Muscle layer of colon (tissue), 2 donors: ENCODE measurements at regions not wholly inside any gene's neighbourhood (a gene's known extent, or its start where the extent isn't known, plus 50 kb on each side); places are given as distances from the start of the nearest gene placed in this dataset.

Experiments
- H3K27ac ChIP-seq: one replicate; pipeline ENCODE4 v1.7.0; 2013; ENCODE audit warnings: low read depth, mild to moderate bottlenecking, low read length, moderate library complexity
- H3K27me3 ChIP-seq, 2 donors: one replicate each; pipeline ENCODE4 v1.7.0; 2013; ENCODE audit warnings: low read length in 2 of 2, mild to moderate bottlenecking in 2 of 2; ENCODE audit not compliant: insufficient read depth in 2 of 2, control insufficient read depth in 1 of 2
- H3K36me3 ChIP-seq: one replicate; pipeline ENCODE4 v1.7.0; 2013; ENCODE audit warnings: mild to moderate bottlenecking, low read length; ENCODE audit not compliant: insufficient read depth
- H3K4me1 ChIP-seq: one replicate; pipeline ENCODE4 v1.7.0; 2013; ENCODE audit warnings: mild to moderate bottlenecking, low read length; ENCODE audit not compliant: insufficient read depth
- H3K4me3 ChIP-seq, 2 donors: one replicate each; pipeline ENCODE4 v1.7.0; 2013; ENCODE audit warnings: low read length in 2 of 2, low read depth in 1 of 2, mild to moderate bottlenecking in 1 of 2, moderate library complexity in 1 of 2
- H3K9ac ChIP-seq: one replicate; pipeline ENCODE4 v1.7.0; 2013; ENCODE audit warnings: low read length
- H3K9me3 ChIP-seq: one replicate; pipeline ENCODE4 v1.7.0; 2013; ENCODE audit warnings: mild to moderate bottlenecking, low read length
- donor health status: abdominal sarcoma.
- donor health status: Adenocarcinoma of cecum.

GRCh38 chr6:139644821-139645220 lies 270.4 kb upstream of the CITED2 start:
- Histone ChIP-seq H3K9me3 (no peaks in the 10 kb centered on the region), H3K4me1 (peaks cover 21% of the 10 kb centered on the region), H3K9ac (no peak overlapping the region), H3K4me3 (peak overlapping the region in 1 of 2 donors; percentile 3), H3K27ac (peak overlapping the region; percentile 24), H3K27me3 (no peaks in the 10 kb centered on the region), H3K36me3 (no peaks in the 10 kb centered on the region)

- Histone ChIP-seq H3K27me3 (no peaks in the 10 kb centered on the region), H3K4me3 (peak overlapping the region in 1 of 2 donors; percentile 3), H3K9me3 (no peaks in the 10 kb centered on the region), H3K27ac (peak overlapping the region; percentile 24), H3K36me3 (no peaks in the 10 kb centered on the region), H3K4me1 (peaks cover 21% of the 10 kb centered on the region), H3K9ac (no peak overlapping the region)
Observed at GRCh38 chr6:139643986-139644385, 269.5 kb upstream of the CITED2 start.

GRCh38 chr6:139642346-139642745 lies 267.9 kb upstream of the CITED2 start:
- no peaks in the 10 kb centered on the region for H3K9me3 ChIP-seq
- no peak overlapping the region for H3K4me3 ChIP-seq
- H3K36me3 ChIP-seq: no peaks in the 10 kb centered on the region
- H3K4me1 ChIP-seq: peaks cover 21% of the 10 kb centered on the region
- no peak overlapping the region for H3K27ac ChIP-seq
- H3K9ac ChIP-seq: no peak overlapping the region
- H3K27me3 ChIP-seq: no peaks in the 10 kb centered on the region

DNA sequence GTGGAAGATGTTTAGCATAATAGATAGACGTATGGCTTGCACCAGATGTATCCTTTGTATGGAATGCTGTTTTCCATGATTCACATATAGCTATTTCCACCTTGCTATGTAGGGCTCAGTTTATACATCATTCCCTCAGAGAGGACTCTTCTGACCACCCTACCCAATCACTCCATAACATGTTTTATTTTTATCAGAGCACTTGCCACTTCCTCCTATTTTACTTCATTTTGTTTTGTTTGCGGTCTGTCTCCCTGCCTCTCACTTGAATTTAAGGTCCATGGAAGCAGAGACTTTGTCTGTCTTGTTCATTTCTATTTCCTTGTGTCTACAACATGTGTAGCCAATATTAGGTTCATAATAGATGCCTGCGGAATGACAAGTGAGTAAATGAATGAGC lies 266.9 kb upstream of the CITED2 start:
- no peak overlapping the region for H3K27ac ChIP-seq
- H3K4me1 ChIP-seq: peaks cover 21% of the 10 kb centered on the region
- H3K9ac ChIP-seq: no peak overlapping the region
- no peak overlapping the region for H3K4me3 ChIP-seq
- H3K36me3 ChIP-seq: no peaks in the 10 kb centered on the region
- no peaks in the 10 kb centered on the region for H3K9me3 ChIP-seq
- no peaks in the 10 kb centered on the region for H3K27me3 ChIP-seq

DNA sequence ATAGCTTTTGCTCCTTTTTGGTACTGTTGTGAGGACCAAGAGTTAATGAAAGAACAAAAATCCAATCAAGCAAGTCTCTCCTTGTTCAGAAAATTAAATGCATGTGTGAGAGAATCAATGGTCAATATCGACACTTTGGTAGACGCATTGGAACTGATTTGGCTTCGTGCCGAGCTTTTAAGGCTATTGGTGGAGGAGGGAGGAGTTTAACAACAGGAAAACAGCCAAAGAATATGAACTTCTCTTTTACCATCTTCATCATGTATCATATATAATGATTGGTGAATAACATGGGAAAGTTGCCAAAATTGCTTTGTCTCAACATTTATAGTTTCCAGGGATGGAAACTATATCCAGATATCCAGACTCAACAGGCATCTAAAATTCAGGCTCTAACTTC lies 266.5 kb upstream of the CITED2 start:
- Histone ChIP-seq H3K27me3 (no peaks in the 10 kb centered on the region), H3K9me3 (no peaks in the 10 kb centered on the region), H3K4me3 (no peak overlapping the region), H3K27ac (no peak overlapping the region), H3K36me3 (no peaks in the 10 kb centered on the region), H3K4me1 (peaks cover 21% of the 10 kb centered on the region), H3K9ac (no peak overlapping the region)

GRCh38 chr6:139640448-139640847 lies 266.0 kb upstream of the CITED2 start:
- no peaks in the 10 kb centered on the region for H3K9me3 ChIP-seq
- no peak overlapping the region for H3K9ac ChIP-seq
- H3K4me1 ChIP-seq: peaks cover 17% of the 10 kb centered on the region
- H3K27me3 ChIP-seq: no peaks in the 10 kb centered on the region
- no peak overlapping the region for H3K4me3 ChIP-seq
- no peaks in the 10 kb centered on the region for H3K36me3 ChIP-seq
- H3K27ac ChIP-seq: no peak overlapping the region

GRCh38 chr6:139639507-139639906 lies 265.1 kb upstream of the CITED2 start:
- no peak overlapping the region for H3K27ac ChIP-seq
- no peak overlapping the region for H3K4me3 ChIP-seq
- H3K4me1 ChIP-seq: peaks cover 9% of the 10 kb centered on the region
- no peak overlapping the region for H3K9ac ChIP-seq
- no peaks in the 10 kb centered on the region for H3K9me3 ChIP-seq
- no peaks in the 10 kb centered on the region for H3K27me3 ChIP-seq
- H3K36me3 ChIP-seq: no peaks in the 10 kb centered on the region

- H3K9ac ChIP-seq: no peak overlapping the region
- H3K4me1 ChIP-seq: no peaks in the 10 kb centered on the region
- H3K9me3 ChIP-seq: no peaks in the 10 kb centered on the region
- no peak overlapping the region for H3K27ac ChIP-seq
- H3K4me3 ChIP-seq: no peak overlapping the region
- H3K27me3 ChIP-seq: no peaks in the 10 kb centered on the region
- H3K36me3 ChIP-seq: no peaks in the 10 kb centered on the region
Observed at GRCh38 chr6:139638179-139638941, 263.9 kb upstream of the CITED2 start.

DNA sequence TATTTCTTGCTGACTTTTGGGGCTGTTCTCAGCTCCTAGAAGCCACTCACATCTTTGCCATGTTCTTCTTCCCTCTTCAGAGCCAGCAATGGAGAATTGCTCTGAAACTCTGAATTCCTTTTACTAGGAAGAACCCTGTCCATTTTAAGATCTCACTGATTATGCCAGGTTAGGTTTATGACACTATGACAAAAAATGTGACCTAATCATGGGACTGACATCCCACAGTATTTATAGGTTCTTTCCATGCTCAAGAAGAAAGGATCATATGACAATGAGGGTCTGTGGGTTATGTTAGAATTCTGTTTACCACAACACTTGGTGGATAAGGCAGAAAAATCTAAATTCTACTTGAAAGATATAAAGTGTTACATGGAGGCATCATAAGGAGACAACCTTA lies 263.3 kb upstream of the CITED2 start:
- Histone ChIP-seq H3K9ac (no peak overlapping the region), H3K4me1 (no peaks in the 10 kb centered on the region), H3K4me3 (no peak overlapping the region), H3K36me3 (no peaks in the 10 kb centered on the region), H3K27me3 (no peaks in the 10 kb centered on the region), H3K27ac (no peak overlapping the region), H3K9me3 (no peaks in the 10 kb centered on the region)

DNA sequence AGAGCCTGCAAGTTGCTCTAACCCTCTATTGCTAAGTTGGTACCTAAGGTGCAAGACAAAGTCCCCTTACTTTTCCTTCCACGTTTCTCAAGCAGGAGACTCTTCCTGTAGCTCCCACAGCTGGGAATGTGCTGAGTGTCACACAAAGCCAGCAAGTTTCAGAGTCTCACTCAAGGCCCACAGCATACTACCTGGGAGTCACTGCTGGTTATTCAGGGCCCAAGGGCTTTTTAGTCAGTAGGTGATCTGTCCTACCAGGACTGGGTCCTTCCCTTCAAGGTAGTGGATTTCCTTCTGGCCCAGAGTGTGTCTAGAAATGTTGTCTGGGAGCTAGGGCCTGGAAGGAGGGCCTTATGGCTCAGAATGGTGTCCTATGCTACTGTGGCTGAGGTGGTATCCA lies 261.9 kb upstream of the CITED2 start:
- no peak overlapping the region for H3K9ac ChIP-seq
- H3K4me3 ChIP-seq: no peak overlapping the region
- no peaks in the 10 kb centered on the region for H3K4me1 ChIP-seq
- no peak overlapping the region for H3K27ac ChIP-seq
- H3K27me3 ChIP-seq: no peaks in the 10 kb centered on the region
- no peaks in the 10 kb centered on the region for H3K36me3 ChIP-seq
- H3K9me3 ChIP-seq: no peaks in the 10 kb centered on the region

GRCh38 chr6:139635401-139636130 lies 261.1 kb upstream of the CITED2 start:
- no peak overlapping the region for H3K27ac ChIP-seq
- H3K4me3 ChIP-seq: no peak overlapping the region
- no peaks in the 10 kb centered on the region for H3K9me3 ChIP-seq
- no peaks in the 10 kb centered on the region for H3K27me3 ChIP-seq
- no peaks in the 10 kb centered on the region for H3K36me3 ChIP-seq
- H3K4me1 ChIP-seq: no peaks in the 10 kb centered on the region
- no peak overlapping the region for H3K9ac ChIP-seq

GRCh38 chr6:139632840-139633239 lies 258.4 kb upstream of the CITED2 start:
- H3K27me3 ChIP-seq: no peaks in the 10 kb centered on the region
- no peak overlapping the region for H3K27ac ChIP-seq
- H3K4me1 ChIP-seq: no peaks in the 10 kb centered on the region
- H3K4me3 ChIP-seq: no peak overlapping the region
- H3K36me3 ChIP-seq: no peaks in the 10 kb centered on the region
- H3K9ac ChIP-seq: no peak overlapping the region
- no peaks in the 10 kb centered on the region for H3K9me3 ChIP-seq
